ENCODE measurements at regions not wholly inside any gene's neighbourhood (a gene's known extent, or its start where the extent isn't known, plus 50 kb on each side); places are given as distances from the start of the nearest gene placed in this dataset.
"Not testable (repeated sequence)": the region's sequence is repeated elsewhere in the genome, so short reads cannot be mapped to it uniquely, and the experiment has no call there.

DNA sequence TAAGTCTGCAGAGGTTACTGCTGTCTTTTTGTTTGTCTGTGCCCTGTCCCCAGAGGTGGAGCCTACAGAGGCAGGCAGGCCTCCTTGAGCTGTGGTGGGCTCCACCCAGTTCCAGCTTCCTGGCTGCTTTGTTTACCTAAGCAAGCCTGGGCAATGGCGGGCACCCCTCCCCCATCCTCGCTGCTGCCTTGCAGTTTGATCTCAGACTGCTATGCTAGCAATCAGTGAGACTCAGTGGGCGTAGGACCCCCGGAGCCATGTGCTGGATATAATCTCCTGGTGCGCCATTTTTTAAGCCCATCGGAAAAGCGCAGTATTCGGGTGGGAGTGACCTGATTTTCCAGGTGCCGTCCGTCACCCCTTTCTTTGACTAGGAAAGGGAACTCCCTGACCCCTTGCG, 1363.1 kb downstream of the HACE1 start:
- TF ChIP-seq ELF4 (CRISPR knock-in tag; IDR thresholded peaks at IDR 0.05; ENCODE audit: low read depth); EMX1 (CRISPR knock-in tag; IDR thresholded peaks at IDR 0.05); FOXP1 (CRISPR knock-in tag; IDR thresholded peaks at IDR 0.05; ENCODE audit: borderline replicate concordance): not testable (repeated sequence)
- TF ChIP-seq, protein P1, sequence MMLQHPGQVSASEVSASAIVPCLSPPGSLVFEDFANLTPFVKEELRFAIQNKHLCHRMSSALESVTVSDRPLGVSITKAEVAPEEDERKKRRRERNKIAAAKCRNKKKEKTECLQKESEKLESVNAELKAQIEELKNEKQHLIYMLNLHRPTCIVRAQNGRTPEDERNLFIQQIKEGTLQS (CRISPR knock-in tag; conservative IDR thresholded peaks at IDR 0.05) = not testable (repeated sequence)
- TF ChIP-seq, protein P2, sequence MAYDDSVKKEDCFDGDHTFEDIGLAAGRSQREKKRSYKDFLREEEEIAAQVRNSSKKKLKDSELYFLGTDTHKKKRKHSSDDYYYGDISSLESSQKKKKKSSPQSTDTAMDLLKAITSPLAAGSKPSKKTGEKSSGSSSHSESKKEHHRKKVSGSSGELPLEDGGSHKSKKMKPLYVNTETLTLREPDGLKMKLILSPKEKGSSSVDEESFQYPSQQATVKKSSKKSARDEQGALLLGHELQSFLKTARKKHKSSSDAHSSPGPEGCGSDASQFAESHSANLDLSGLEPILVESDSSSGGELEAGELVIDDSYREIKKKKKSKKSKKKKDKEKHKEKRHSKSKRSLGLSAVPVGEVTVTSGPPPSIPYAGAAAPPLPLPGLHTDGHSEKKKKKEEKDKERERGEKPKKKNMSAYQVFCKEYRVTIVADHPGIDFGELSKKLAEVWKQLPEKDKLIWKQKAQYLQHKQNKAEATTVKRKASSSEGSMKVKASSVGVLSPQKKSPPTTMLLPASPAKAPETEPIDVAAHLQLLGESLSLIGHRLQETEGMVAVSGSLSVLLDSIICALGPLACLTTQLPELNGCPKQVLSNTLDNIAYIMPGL (CRISPR knock-in tag; IDR thresholded peaks at IDR 0.05) = not testable (repeated sequence)

Measured in WTC11 (cell line).